SK-N-SH (cell line): ENCODE measurements at regions not wholly inside any gene's neighbourhood (a gene's known extent, or its start where the extent isn't known, plus 50 kb on each side); places are given as distances from the start of the nearest gene placed in this dataset.

ENCODE experiments used
- CTCF ChIP-seq: fragments of 200-600 bp; sonication (generic); IDR thresholded peaks from 2 replicates; pipeline ENCODE4 v1.6.1; 2017; ENCODE audit warnings: antibody characterized with exemption, mild to moderate bottlenecking, moderate library complexity
- GABPA ChIP-seq: IDR thresholded peaks from 2 replicates; pipeline ENCODE4 v1.4.0; 2012; ENCODE audit warnings: low read depth, mild to moderate bottlenecking
- GATA2 ChIP-seq: sonication (generic); formaldehyde crosslinking; IDR thresholded peaks from 2 replicates; pipeline ENCODE4 v1.5.0; 2020; ENCODE audit warnings: mild to moderate bottlenecking, missing genetic modification reagents
- POLR2AphosphoS5 ChIP-seq: IDR thresholded peaks from 2 replicates; pipeline ENCODE4 v1.6.1; 2012; ENCODE audit warnings: low read depth, low read length
- RAD21 ChIP-seq: IDR thresholded peaks from 2 replicates; pipeline ENCODE4 v1.6.1; 2012; ENCODE audit warnings: mild to moderate bottlenecking, low read length
- REST ChIP-seq: IDR thresholded peaks from 2 replicates; pipeline ENCODE4 v1.6.1; 2012; ENCODE audit warnings: mild to moderate bottlenecking, low read depth, low read length, moderate library complexity
- SMC3 ChIP-seq: IDR thresholded peaks from 2 replicates; pipeline ENCODE4 v1.6.1; 2012; ENCODE audit warnings: low read depth, low read length, improper control_type of control experiment
- USF2 ChIP-seq: fragments of 150-350 bp; IDR thresholded peaks from 2 replicates; pipeline ENCODE4 v1.6.1; 2017; ENCODE audit warnings: antibody characterized with exemption, low read length, low read depth, borderline replicate concordance
- YY1 ChIP-seq: IDR thresholded peaks from 2 replicates; pipeline ENCODE4 v1.4.0; 2012; ENCODE audit warnings: low read depth, mild to moderate bottlenecking

GRCh38 chr10:124225029-124225466 is 131.7 kb upstream of the CHST15 start:
- TF ChIP-seq YY1 (no peak), CTCF (no peak), POLR2AphosphoS5 (no peak), REST (no peak), USF2 (no peak), RAD21 (no peak), GATA2 (no peak), GABPA (no peak), SMC3 (no peak)
